ENCODE measurements at regions not wholly inside any gene's neighbourhood (a gene's known extent, or its start where the extent isn't known, plus 50 kb on each side); places are given as distances from the start of the nearest gene placed in this dataset.
"Not testable (repeated sequence)": the region's sequence is repeated elsewhere in the genome, so short reads cannot be mapped to it uniquely, and the experiment has no call there.

DNA sequence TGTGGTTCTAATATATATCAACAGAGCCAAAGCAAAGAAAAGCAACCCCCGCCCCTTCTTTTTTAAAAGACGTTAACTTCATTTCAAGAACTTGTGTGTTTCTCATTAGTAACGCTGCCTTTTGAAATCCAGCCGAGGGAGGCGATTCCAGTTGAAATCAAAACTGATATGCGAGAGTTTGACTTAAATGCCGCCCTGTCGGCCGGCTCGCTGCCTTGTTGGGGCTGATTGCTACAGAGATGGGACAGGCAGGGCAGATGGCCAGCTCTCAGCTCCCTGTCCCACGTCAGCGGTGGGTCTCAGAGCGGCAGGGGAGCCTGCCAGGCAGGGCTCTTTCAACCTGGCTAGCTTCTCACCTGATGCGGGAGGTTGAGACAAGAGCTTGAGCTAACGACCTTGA, 51.9 kb upstream of the ALX4 start:
- Mint-ChIP-seq H3K9me3 (peaks cover 7% of the 10 kb centered on the region), H3K36me3 (peaks cover 6% of the 10 kb centered on the region), H3K4me1 (no peaks in the 10 kb centered on the region), H3K27me3 (peaks cover 7% of the 10 kb centered on the region), H3K4me3 (no peak overlapping the region), H3K27ac (no peak overlapping the region)
- ATAC-seq (ENCODE audit: low read depth): no peak
- no peak for DNase-seq (ENCODE audit: low spot score in 2 of 2)

DNA sequence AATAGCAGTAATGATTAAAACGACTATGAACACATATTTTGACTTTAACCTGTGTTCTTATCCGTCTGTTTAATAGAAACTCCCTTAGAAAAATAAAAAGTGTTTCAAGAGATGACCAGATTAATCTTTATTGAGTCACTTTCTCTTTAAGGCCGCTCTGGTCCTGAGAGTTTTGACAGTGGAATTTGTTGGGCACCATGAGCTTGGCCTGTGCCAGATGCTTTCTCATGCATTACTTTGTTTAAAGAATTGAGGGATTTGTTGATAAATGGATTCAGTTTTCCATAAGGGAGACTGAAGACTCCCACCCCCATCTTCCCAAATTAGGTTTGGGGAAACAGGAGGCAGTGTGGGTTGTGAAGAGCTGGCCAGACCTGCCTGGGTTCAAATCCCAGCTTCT, 53.2 kb upstream of the ALX4 start:
- Mint-ChIP-seq H3K36me3 (peaks cover 6% of the 10 kb centered on the region), H3K4me3 (no peak overlapping the region), H3K4me1 (no peaks in the 10 kb centered on the region), H3K27ac (no peak overlapping the region), H3K27me3 (peaks cover 7% of the 10 kb centered on the region), H3K9me3 (peaks cover 7% of the 10 kb centered on the region)
- ATAC-seq (ENCODE audit: low read depth) (no peak), DNase-seq (ENCODE audit: low spot score in 2 of 2) (no peak)

DNA sequence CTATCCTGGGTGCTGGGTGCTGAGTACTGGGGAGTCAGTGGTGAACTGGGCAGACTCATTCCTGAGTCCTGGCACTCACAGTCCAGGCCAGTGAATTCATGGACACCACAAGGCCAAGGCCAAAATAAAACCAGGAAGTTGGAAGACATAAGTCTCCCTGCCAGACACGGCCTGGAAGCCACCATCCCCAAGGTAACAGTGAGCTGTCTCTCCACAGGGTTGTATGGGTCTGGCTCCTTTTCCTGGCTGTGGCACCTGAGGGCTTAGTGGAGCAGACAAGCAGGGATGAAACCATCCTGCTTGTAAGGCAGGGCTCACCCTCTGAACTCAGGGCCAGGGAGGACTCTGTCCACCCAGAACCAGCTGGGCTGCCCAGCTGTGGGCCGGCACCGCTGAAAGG, 54.7 kb upstream of the ALX4 start:
- ATAC-seq (ENCODE audit: low read depth) (no peak), DNase-seq (ENCODE audit: low spot score in 2 of 2) (no peak)
- H3K9me3 Mint-ChIP-seq: peaks cover 10% of the 10 kb centered on the region
- no peaks in the 10 kb centered on the region for H3K4me1 Mint-ChIP-seq
- no peak overlapping the region for H3K27ac Mint-ChIP-seq
- peaks cover 6% of the 10 kb centered on the region for H3K36me3 Mint-ChIP-seq
- H3K4me3 Mint-ChIP-seq: no peak overlapping the region
- H3K27me3 Mint-ChIP-seq: peaks cover 5% of the 10 kb centered on the region

DNA sequence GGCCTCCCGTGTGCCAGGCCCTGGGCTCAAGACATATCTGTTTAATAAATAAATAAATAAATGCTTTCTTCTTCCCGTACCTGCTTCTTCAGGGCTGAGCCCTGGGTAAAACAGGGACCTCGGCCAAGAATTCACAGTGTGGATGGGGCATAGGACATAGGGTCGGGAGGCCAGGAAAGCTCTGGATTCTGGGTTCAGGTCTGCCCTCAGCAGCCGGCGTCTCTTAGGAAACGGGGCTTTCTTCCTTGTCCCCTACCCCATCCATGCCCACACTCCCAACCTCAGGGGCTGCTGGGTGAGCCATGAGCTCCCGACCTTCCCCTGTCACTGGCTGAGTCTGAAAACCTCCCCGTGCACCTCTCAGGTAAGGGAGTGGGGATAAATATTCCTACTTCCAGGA, 55.7 kb upstream of the ALX4 start:
- ATAC-seq (ENCODE audit: low read depth) (no peak), DNase-seq (ENCODE audit: low spot score in 2 of 2) (no peak)
- Mint-ChIP-seq H3K4me3 (no peak overlapping the region), H3K27ac (no peak overlapping the region), H3K9me3 (peaks cover 10% of the 10 kb centered on the region), H3K4me1 (no peaks in the 10 kb centered on the region), H3K36me3 (peaks cover 6% of the 10 kb centered on the region), H3K27me3 (peaks cover 5% of the 10 kb centered on the region)

DNA sequence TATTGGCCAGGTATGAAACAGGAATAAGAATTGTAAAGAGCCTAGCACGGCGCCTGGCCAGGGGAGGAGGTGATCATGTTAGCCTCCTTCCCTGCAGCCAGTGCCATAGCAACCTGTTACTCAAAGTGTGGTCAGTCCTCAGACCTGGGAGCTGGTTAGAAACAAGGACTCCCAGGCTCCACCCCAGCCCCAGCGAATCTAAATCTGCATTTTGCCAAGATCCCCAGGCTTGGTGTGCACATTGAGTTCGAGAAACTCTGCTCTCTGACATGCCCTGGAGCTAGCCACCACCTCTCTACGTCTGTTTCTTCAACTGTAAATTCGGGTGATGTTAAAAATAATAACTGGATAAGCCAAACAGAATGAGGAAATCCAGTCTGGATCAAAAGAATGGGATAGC, 56.1 kb upstream of the ALX4 start:
- H3K27ac Mint-ChIP-seq: no peak overlapping the region
- no peaks in the 10 kb centered on the region for H3K4me1 Mint-ChIP-seq
- DNase-seq (ENCODE audit: low spot score in 2 of 2): no peak
- peaks cover 10% of the 10 kb centered on the region for H3K9me3 Mint-ChIP-seq
- ATAC-seq (ENCODE audit: low read depth): no peak
- H3K4me3 Mint-ChIP-seq: no peak overlapping the region
- H3K36me3 Mint-ChIP-seq: peaks cover 6% of the 10 kb centered on the region
- peaks cover 5% of the 10 kb centered on the region for H3K27me3 Mint-ChIP-seq

DNA sequence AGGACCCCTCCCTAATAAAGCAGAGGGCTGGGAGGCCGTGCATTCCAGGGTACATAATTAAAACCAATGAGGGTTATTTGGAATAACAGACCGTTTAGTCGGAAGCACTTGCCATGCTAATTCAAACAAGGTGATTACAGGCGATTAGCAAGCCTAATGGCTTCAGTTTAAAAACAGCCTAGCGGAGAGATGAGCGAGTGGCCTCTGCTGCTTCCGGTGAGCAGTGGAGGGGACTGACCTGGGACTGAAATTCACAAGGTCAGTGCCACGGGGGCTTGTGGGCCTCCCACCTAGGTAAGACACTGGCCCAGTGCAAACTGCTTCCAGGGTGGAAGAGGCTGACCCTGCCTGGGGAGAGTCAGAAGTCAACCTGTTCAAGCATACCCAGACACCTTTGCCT, 56.8 kb upstream of the ALX4 start:
- H3K9me3 Mint-ChIP-seq: peaks cover 10% of the 10 kb centered on the region
- no peak overlapping the region for H3K27ac Mint-ChIP-seq
- ATAC-seq (ENCODE audit: low read depth) (no peak), DNase-seq (ENCODE audit: low spot score in 2 of 2) (no peak)
- H3K27me3 Mint-ChIP-seq: peaks cover 5% of the 10 kb centered on the region
- no peak overlapping the region for H3K4me3 Mint-ChIP-seq
- H3K36me3 Mint-ChIP-seq: peaks cover 6% of the 10 kb centered on the region
- no peaks in the 10 kb centered on the region for H3K4me1 Mint-ChIP-seq

DNA sequence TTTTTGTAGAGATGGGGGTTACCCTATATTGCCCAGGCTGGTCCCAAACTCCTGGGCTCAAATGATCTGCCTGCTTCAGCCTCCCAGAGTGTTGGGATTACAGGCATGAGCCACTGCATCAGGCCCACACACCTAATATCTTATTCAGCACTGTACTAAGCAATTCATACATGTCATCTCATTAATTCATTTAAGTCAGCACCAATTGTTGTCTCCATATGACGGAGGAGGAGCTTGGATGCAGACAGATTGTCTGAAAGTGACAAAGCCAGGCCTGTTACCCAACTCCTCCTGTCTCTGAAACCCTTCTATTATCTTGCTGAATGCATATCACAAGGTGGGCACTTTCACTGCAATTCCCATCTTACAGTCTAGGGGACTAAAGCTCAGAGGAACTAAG, 57.5 kb upstream of the ALX4 start:
- Mint-ChIP-seq H3K27ac (no peak overlapping the region), H3K4me3 (no peak overlapping the region)

DNA sequence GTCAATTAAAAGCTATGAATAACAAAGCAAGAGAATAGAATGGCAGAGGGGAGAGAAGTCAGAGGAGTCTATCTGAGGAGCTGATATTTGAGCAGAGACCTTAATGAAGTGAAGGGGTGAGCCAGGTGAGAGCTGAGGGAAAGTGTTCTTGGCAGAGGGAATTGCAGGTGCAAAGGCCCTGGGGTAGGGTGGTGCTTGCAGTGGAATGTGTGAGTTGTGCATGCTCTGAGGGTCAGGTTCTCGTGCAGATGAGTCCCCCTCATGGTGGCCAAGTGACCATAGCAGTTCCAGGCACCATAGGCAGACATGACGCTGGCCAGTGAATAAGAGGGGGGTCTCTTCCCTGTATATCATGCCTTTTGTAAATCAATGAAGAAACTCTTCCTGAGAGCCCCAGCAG, 58.9 kb upstream of the ALX4 start:
- Mint-ChIP-seq H3K4me3 (no peak overlapping the region), H3K9me3 (peaks cover 5% of the 10 kb centered on the region), H3K27me3 (peaks cover 3% of the 10 kb centered on the region), H3K36me3 (peaks cover 2% of the 10 kb centered on the region), H3K4me1 (no peaks in the 10 kb centered on the region), H3K27ac (no peak overlapping the region)
- ATAC-seq (ENCODE audit: low read depth): no peak
- DNase-seq (ENCODE audit: low spot score in 2 of 2): no peak

More for the DNA sequence above, 57.5 kb upstream of the ALX4 start:
- H3K9me3 Mint-ChIP-seq: peaks cover 10% of the 10 kb centered on the region
- ATAC-seq (ENCODE audit: low read depth): no peak
- H3K27me3 Mint-ChIP-seq: peaks cover 5% of the 10 kb centered on the region
- no peaks in the 10 kb centered on the region for H3K4me1 Mint-ChIP-seq
- peaks cover 6% of the 10 kb centered on the region for H3K36me3 Mint-ChIP-seq
- DNase-seq (ENCODE audit: low spot score in 2 of 2): no peak

DNA sequence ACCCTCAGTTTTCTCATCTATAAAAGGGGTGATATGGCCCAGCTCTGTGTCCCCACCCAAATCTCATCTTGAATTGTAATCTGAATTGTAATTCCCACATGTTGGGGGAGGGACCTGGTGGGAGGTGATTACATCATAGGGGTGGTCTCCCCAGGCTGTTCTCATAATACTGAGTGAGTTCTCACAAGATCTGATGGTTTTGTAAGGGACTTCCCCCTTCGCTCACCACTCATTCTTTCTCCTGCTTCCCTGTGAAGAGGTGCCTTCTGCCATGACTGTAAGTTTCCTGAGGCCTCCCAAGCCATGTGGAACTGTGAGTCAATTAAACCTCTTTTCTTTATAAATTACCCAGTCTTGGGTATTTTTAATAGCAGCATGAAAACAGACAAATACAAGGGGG, 61.1 kb upstream of the ALX4 start:
- H3K27me3 Mint-ChIP-seq: not testable (repeated sequence)

DNA sequence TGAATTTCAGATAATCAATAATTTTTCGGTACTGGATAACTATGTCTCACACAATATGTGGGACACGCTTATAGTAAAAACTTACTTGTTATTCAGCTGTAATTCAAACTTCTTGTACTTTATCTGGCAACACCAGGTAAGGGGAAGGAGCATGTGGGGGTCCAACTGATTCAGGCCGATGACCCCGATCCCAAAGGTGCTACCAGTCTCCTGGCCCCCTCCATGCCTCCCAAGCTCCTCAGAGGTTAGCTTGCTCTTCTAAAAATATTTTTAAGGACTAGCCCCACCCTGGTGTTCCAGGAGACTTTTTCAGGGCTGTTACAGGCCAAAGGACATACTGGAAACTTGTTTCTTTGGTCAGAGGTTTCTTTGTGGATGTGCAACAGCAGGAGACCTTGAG, 61.8 kb upstream of the ALX4 start:
- DNase-seq (ENCODE audit: low spot score in 2 of 2): no peak
- Mint-ChIP-seq H3K36me3 (no peaks in the 10 kb centered on the region), H3K27ac (no peak overlapping the region), H3K4me1 (no peaks in the 10 kb centered on the region), H3K27me3 (peaks cover 3% of the 10 kb centered on the region), H3K4me3 (no peak overlapping the region), H3K9me3 (peaks cover 3% of the 10 kb centered on the region)
- ATAC-seq (ENCODE audit: low read depth): no peak

More for the DNA sequence above, 61.1 kb upstream of the ALX4 start:
- H3K9me3 Mint-ChIP-seq; H3K4me3 Mint-ChIP-seq; DNase-seq (ENCODE audit: low spot score in 2 of 2); H3K4me1 Mint-ChIP-seq; ATAC-seq (ENCODE audit: low read depth); H3K27ac Mint-ChIP-seq; H3K36me3 Mint-ChIP-seq: not testable (repeated sequence)

DNA sequence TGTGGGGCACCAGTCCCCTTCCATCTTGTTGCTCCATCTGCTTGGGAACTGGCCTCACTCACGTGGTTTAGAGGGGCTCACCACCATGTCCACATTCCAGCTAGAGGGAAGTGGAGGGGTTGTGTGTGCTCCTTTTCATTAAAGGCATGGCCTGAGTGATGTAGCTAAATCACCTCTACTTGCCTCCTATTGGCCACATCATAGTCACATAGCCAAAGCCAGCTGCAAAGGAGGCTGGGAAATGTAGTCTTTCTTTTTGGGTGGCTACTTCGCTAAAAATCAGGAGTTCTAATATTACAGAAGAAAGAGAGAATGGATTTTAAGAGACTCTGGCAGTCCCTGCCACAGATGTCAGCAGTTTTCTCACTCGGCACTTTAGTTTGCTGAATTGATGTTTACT, 63.0 kb upstream of the ALX4 start:
- DNase-seq (ENCODE audit: low spot score in 2 of 2) (no peak), ATAC-seq (ENCODE audit: low read depth) (no peak)
- H3K27me3 Mint-ChIP-seq: peaks cover 3% of the 10 kb centered on the region
- H3K9me3 Mint-ChIP-seq: peaks cover 3% of the 10 kb centered on the region
- no peaks in the 10 kb centered on the region for H3K36me3 Mint-ChIP-seq
- no peak overlapping the region for H3K27ac Mint-ChIP-seq
- H3K4me1 Mint-ChIP-seq: no peaks in the 10 kb centered on the region
- no peak overlapping the region for H3K4me3 Mint-ChIP-seq

DNA sequence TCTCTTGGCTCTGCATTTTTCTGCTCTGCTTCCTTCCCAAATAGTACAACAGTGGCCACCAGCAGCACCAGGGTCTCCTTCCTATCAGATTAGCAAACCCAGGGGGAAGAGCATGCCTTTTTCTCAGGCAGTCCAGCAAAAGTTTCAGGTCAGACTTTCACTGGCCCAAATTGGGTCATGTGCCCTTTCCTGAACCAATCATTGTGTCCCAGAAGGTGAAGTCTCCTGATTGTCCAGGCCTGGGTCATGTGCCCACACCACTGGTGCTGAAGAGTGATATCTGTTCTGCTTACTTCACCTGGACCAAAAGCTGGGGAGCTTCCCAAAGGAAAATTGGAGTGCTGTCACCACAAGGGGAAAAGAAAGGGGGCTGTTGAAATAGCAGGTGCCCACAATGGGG, 64.1 kb upstream of the ALX4 start:
- Mint-ChIP-seq H3K36me3 (no peaks in the 10 kb centered on the region), H3K9me3 (peaks cover 1% of the 10 kb centered on the region), H3K4me3 (no peak overlapping the region), H3K4me1 (no peaks in the 10 kb centered on the region), H3K27ac (no peak overlapping the region), H3K27me3 (no peaks in the 10 kb centered on the region)
- ATAC-seq (ENCODE audit: low read depth) (no peak), DNase-seq (ENCODE audit: low spot score in 2 of 2) (no peak)

DNA sequence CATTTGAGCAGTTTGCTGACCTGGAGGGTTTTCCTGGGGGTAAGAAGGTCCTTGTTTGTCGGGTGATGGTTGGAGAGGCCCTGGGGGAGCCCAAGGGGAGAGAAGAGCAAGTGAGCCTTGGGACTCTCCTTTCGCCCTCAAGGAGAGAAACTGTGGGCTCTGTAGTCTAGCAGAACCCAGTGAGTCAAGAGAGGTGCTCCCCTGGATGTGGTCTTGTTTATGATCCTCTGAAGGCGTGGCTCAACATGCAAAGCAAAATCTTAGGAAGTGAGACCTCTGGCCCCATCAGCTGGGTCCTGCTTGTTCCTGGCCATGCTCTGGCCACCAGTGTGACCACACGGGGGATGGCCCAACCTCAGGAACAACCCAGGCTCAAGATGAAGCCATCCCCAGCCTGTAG, 66.5 kb upstream of the ALX4 start:
- Mint-ChIP-seq H3K36me3 (no peaks in the 10 kb centered on the region), H3K27ac (no peak overlapping the region), H3K9me3 (peaks cover 1% of the 10 kb centered on the region), H3K27me3 (peaks cover 12% of the 10 kb centered on the region), H3K4me3 (no peak overlapping the region), H3K4me1 (no peaks in the 10 kb centered on the region)
- DNase-seq (ENCODE audit: low spot score in 2 of 2): no peak
- ATAC-seq (ENCODE audit: low read depth): no peak

DNA sequence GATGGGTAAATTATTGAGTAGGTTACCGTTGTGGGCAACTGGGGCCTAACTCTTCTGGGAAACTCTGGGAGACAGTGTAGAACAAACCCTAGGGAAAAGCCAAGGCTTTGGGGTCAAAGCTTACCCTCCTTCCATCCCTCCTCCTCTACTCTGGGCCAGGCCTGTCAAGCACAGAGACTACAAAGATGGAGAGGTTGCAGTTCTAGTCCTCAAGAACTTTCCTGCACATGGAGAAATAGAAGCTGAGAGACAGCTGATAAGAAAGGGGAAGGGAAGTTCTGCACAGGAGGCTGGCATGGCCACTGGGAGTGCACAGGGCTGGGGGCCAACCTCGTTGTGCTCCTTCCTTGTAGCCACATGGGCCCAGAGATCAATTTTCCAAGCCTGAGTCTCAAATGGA, 67.2 kb upstream of the ALX4 start:
- DNase-seq (ENCODE audit: low spot score in 2 of 2) (no peak), ATAC-seq (ENCODE audit: low read depth) (no peak)
- no peak overlapping the region for H3K4me3 Mint-ChIP-seq
- H3K36me3 Mint-ChIP-seq: no peaks in the 10 kb centered on the region
- no peak overlapping the region for H3K27ac Mint-ChIP-seq
- H3K9me3 Mint-ChIP-seq: peaks cover 1% of the 10 kb centered on the region
- peaks cover 15% of the 10 kb centered on the region for H3K27me3 Mint-ChIP-seq
- no peaks in the 10 kb centered on the region for H3K4me1 Mint-ChIP-seq

DNA sequence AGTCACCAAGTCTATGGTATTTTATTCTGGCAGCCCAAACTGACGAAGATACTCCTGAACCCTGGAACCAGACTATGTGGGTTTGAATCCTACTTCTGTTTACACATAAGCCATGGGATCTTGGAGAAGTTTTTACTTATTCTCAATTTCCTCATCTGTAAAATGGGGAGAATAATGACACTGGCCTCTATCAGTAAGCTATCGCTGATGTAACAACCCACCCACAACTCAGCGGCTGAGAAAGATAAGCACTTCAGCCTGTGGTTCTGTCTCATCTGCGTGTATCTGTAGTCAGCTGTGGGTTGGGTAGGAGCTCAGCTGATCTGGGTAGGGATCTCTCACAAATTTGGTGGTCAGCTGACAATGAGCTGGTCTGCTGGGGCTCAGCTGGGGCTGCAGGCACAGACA, 68.0 kb upstream of the ALX4 start:
- H3K4me3 Mint-ChIP-seq: no peak overlapping the region
- H3K9me3 Mint-ChIP-seq: peaks cover 1% of the 10 kb centered on the region
- no peak for ATAC-seq (ENCODE audit: low read depth)
- H3K27me3 Mint-ChIP-seq: peaks cover 20% of the 10 kb centered on the region
- no peak overlapping the region for H3K27ac Mint-ChIP-seq
- no peak for DNase-seq (ENCODE audit: low spot score in 2 of 2)
- no peaks in the 10 kb centered on the region for H3K36me3 Mint-ChIP-seq
- H3K4me1 Mint-ChIP-seq: no peaks in the 10 kb centered on the region

All from memory B cell (primary cell).